Stomach smooth muscle (tissue), 2 donors: ENCODE measurements at regions not wholly inside any gene's neighbourhood (a gene's known extent, or its start where the extent isn't known, plus 50 kb on each side); places are given as distances from the start of the nearest gene placed in this dataset.
"Not testable (repeated sequence)": the region's sequence is repeated elsewhere in the genome, so short reads cannot be mapped to it uniquely, and the experiment has no call there.

Source experiments
- H3K27ac ChIP-seq: one replicate; pipeline ENCODE4 v1.7.0; 2013; ENCODE audit warnings: mild to moderate bottlenecking, low read length, inconsistent platforms
- H3K27me3 ChIP-seq, 2 donors: one replicate each; pipeline ENCODE4 v1.7.0; 2013; ENCODE audit warnings: low read length in 2 of 2; ENCODE audit not compliant: insufficient read depth in 2 of 2, control insufficient read depth in 1 of 2
- H3K36me3 ChIP-seq, 2 donors: one replicate each; pipeline ENCODE4 v1.7.0; 2013; ENCODE audit warnings: low read length in 2 of 2; ENCODE audit not compliant: control insufficient read depth in 2 of 2, insufficient read depth in 2 of 2
- H3K4me1 ChIP-seq: one replicate; pipeline ENCODE4 v1.7.0; 2013; ENCODE audit warnings: low read length; ENCODE audit not compliant: control insufficient read depth, insufficient read depth
- H3K4me3 ChIP-seq, 2 donors: one replicate each; pipeline ENCODE4 v1.7.0; 2013; ENCODE audit warnings: low read length in 2 of 2
- H3K9ac ChIP-seq, 2 donors: one replicate each; pipeline ENCODE4 v1.7.0; 2013; ENCODE audit warnings: low read length in 2 of 2, mild to moderate bottlenecking in 1 of 2
- H3K9me3 ChIP-seq, 2 donors: one replicate each; pipeline ENCODE4 v1.7.0; 2013; ENCODE audit warnings: low read length in 2 of 2; ENCODE audit not compliant: control insufficient read depth in 2 of 2
- donor health status: healthy.
- donor health status: Pancreatic carcinoma.

DNA sequence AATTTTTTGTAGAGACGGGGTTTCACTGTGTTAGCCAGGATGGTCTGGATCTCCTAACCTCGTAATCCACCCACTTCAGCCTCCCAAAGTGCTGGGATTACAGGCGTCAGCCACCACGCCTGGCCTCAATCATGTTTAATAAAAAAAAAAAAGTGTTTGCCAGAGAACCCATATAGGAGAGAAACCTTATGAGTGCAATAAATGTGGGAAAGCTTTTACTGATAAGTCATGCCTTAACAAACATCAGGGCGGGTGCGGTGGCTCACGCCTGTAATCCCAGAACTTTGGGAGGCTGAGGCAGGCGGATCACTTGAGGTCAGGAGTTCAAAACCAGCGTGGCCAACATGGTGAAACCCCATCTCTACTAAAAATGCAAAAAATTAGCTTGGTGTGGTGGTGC is 110.9 kb upstream of the PPP2R5A start:
- H3K9me3 ChIP-seq, H3K27ac ChIP-seq, H3K4me3 ChIP-seq, H3K4me1 ChIP-seq, H3K27me3 ChIP-seq, H3K36me3 ChIP-seq, H3K9ac ChIP-seq: not testable (repeated sequence)

DNA sequence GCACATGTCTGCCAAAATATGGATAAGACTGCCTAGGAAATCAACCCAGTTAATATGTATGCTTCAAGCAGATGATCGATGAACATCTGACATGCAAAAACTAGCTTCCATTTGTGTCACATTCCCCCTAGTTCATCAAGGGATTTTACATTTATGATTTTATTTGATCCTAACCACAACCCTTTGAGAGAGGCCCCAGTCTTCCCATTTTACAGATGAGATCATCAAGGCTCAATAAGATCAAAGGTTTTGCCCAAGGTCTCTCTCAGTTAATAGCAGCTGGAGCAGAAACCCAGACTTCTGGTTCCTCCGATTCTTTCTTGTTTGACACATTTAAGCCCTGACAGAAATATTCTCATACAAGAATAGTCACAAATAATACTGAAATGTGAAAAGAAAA is 107.7 kb upstream of the PPP2R5A start:
- Histone ChIP-seq H3K27me3 (no peaks in the 10 kb centered on the region), H3K36me3 (no peaks in the 10 kb centered on the region), H3K27ac (no peak overlapping the region), H3K4me1 (no peaks in the 10 kb centered on the region), H3K9me3 (no peaks in the 10 kb centered on the region), H3K4me3 (no peak overlapping the region), H3K9ac (no peak overlapping the region)

GRCh38 chr1:212178851-212179250 is 106.4 kb upstream of the PPP2R5A start:
- H3K4me1 ChIP-seq = no peaks in the 10 kb centered on the region
- no peak overlapping the region for H3K27ac ChIP-seq
- H3K27me3 ChIP-seq = no peaks in the 10 kb centered on the region
- H3K4me3 ChIP-seq = no peak overlapping the region
- H3K9ac ChIP-seq = no peak overlapping the region
- H3K36me3 ChIP-seq = no peaks in the 10 kb centered on the region
- H3K9me3 ChIP-seq = no peaks in the 10 kb centered on the region

DNA sequence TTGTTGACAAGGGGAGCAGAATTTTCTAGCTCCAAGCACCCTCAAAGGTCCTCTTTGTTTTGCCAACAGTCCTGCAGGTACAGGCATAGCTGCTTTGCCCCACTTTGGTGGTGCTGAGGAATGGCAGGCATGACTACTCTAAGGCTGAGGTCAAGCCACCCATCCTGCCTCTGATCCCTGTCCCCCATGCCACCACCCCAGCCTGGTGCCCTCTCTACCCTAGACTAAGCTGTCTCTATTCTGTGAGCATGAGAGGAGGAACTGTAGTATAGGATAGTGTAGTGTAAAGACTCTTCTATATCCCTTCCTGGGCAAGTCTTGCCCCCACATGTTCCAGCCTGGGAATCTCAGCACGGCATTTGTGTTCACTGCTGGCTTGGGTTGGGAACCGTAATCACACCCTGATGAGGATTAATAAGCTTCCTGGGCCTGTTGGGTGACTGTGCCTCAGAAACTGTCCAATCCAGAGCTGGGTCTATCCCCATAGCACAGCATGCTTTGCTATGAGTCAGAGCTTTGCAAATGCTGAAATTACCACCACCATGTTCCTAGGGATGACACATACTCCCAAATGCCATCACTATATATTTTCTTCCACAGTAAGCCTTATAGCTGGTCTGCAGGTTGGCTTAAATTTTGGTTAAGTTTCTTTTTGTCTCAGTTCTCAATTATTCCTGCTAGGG is 105.7 kb upstream of the PPP2R5A start:
- H3K27me3 ChIP-seq = no peaks in the 10 kb centered on the region
- H3K36me3 ChIP-seq = no peaks in the 10 kb centered on the region
- no peaks in the 10 kb centered on the region for H3K4me1 ChIP-seq
- H3K9ac ChIP-seq = no peak overlapping the region
- H3K9me3 ChIP-seq = no peaks in the 10 kb centered on the region
- no peak overlapping the region for H3K4me3 ChIP-seq
- H3K27ac ChIP-seq = no peak overlapping the region

- H3K36me3 ChIP-seq = no peaks in the 10 kb centered on the region
- H3K9me3 ChIP-seq = no peaks in the 10 kb centered on the region
- no peaks in the 10 kb centered on the region for H3K27me3 ChIP-seq
- H3K9ac ChIP-seq = no peak overlapping the region
- no peaks in the 10 kb centered on the region for H3K4me1 ChIP-seq
- H3K4me3 ChIP-seq = no peak overlapping the region
- no peak overlapping the region for H3K27ac ChIP-seq
Observed at GRCh38 chr1:212181015-212181882, 104.0 kb upstream of the PPP2R5A start.

- no peaks in the 10 kb centered on the region for H3K9me3 ChIP-seq
- H3K9ac ChIP-seq = no peak overlapping the region
- no peak overlapping the region for H3K4me3 ChIP-seq
- H3K36me3 ChIP-seq = no peaks in the 10 kb centered on the region
- H3K27me3 ChIP-seq = no peaks in the 10 kb centered on the region
- no peak overlapping the region for H3K27ac ChIP-seq
- no peaks in the 10 kb centered on the region for H3K4me1 ChIP-seq
Observed at GRCh38 chr1:212182171-212182570, 103.0 kb upstream of the PPP2R5A start.

DNA sequence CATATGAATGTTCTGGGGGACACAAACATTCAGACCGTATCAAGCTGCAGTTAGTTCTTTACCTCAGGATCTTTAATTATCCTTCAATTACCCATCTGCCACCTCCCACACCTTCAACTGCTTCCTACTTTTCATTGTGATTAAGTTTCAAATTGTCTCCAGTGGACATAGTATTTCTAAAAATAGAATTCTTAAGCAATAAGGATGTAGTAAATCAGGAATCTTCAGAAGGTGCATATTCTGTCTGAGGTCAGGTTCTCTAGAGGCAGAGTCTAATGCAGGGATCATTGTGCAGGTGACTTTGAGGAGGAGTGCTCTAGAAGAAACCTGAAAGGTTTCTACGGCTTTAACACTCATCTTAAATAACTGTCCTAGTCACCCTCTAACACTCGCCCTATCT is 102.6 kb upstream of the PPP2R5A start:
- H3K9me3 ChIP-seq = no peaks in the 10 kb centered on the region
- H3K4me3 ChIP-seq = no peak overlapping the region
- H3K27ac ChIP-seq = no peak overlapping the region
- H3K36me3 ChIP-seq = no peaks in the 10 kb centered on the region
- no peaks in the 10 kb centered on the region for H3K27me3 ChIP-seq
- H3K4me1 ChIP-seq = no peaks in the 10 kb centered on the region
- H3K9ac ChIP-seq = no peak overlapping the region

- no peaks in the 10 kb centered on the region for H3K27me3 ChIP-seq
- no peaks in the 10 kb centered on the region for H3K4me1 ChIP-seq
- no peak overlapping the region for H3K4me3 ChIP-seq
- H3K27ac ChIP-seq = no peak overlapping the region
- H3K36me3 ChIP-seq = no peaks in the 10 kb centered on the region
- H3K9ac ChIP-seq = no peak overlapping the region
- no peaks in the 10 kb centered on the region for H3K9me3 ChIP-seq
Observed at GRCh38 chr1:212186427-212187207, 98.6 kb upstream of the PPP2R5A start.

DNA sequence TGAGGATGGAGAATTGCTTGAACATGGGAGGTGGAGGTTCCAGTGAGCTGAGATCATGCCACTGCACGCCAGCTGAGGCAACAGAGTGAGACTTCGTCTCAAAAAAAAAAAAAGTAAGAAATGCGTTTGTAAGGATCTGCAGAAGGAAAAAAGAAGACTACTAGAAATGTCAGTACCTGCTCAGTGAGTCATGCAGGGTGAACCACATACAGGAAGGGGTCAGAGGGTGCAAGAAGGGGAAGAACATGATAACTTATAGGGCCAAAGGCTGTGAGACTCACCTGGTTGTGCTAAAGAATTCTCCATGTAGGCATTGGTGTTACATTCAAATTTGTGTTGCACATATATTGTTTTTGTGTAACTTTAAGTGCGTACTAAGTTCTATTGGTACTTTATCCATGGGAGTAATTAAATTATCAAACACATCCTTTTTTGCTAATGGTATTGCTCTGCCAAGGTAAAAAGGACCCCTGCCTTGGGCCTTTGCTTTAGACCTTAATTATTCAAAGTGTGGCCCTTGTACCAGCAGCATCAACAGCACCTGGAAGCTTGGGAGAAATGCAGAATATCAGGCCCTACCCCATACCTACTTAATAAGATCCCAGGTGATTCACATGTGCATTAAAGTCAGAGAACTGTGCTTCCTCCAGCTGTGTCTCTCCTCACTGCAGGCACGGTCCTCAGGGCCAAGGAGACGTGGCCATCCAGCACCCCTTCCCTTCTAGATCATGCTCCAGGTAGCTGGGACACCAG is 96.4 kb upstream of the PPP2R5A start:
- Histone ChIP-seq H3K9ac (no peak overlapping the region), H3K4me1 (no peaks in the 10 kb centered on the region), H3K36me3 (no peaks in the 10 kb centered on the region), H3K9me3 (no peaks in the 10 kb centered on the region), H3K27me3 (no peaks in the 10 kb centered on the region), H3K4me3 (no peak overlapping the region), H3K27ac (no peak overlapping the region)

DNA sequence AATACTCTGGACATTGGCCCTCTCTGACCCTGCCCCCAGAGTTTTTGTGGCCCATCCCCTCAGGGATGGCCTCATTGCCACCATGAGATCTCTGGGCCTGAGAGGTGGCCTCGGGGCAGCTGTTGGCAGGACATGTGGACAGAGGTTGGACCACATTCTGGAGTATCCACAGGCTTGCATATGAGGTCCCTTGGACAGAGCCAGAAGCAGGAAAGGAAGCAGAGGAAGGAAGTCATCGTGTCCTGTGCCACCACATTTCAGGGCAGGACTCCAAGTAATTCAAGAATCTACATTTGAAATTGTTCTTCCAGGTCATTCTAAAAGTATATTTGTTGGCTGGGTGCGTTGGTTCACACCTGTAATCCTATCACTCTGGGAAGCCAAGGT is 95.9 kb upstream of the PPP2R5A start:
- H3K27me3 ChIP-seq = no peaks in the 10 kb centered on the region
- no peaks in the 10 kb centered on the region for H3K9me3 ChIP-seq
- no peak overlapping the region for H3K9ac ChIP-seq
- no peaks in the 10 kb centered on the region for H3K36me3 ChIP-seq
- no peaks in the 10 kb centered on the region for H3K4me1 ChIP-seq
- H3K27ac ChIP-seq = no peak overlapping the region
- H3K4me3 ChIP-seq = no peak overlapping the region
